H9 (cell line): ENCODE measurements at regions not wholly inside any gene's neighbourhood (a gene's known extent, or its start where the extent isn't known, plus 50 kb on each side); places are given as distances from the start of the nearest gene placed in this dataset.

Source experiments
- DNase-seq: peaks from one replicate; pipeline ENCODE4 v3.0.0-alpha.2; 2017
- H2AFZ ChIP-seq: one replicate; pipeline ENCODE4 v1.6.1; 2013; ENCODE audit warnings: mild to moderate bottlenecking, low read length, control low read depth, moderate library complexity
- H2AK5ac ChIP-seq: 2 replicates; pipeline ENCODE4 v1.6.1; 2013; ENCODE audit warnings: low read length, control low read depth, mixed read lengths; ENCODE audit not compliant: insufficient read length
- H2BK120ac ChIP-seq: one replicate; pipeline ENCODE4 v1.6.1; 2013; ENCODE audit warnings: low read depth, mild to moderate bottlenecking, low read length, control low read depth, inconsistent platforms; ENCODE audit not compliant: poor library complexity, severe bottlenecking
- H2BK12ac ChIP-seq: 2 replicates; pipeline ENCODE4 v1.6.1; 2013; ENCODE audit warnings: low read length, control low read depth, mixed read lengths, low read depth; ENCODE audit not compliant: insufficient read length
- H2BK15ac ChIP-seq: 2 replicates; pipeline ENCODE4 v1.6.1; 2013; ENCODE audit warnings: low read depth, low read length, control low read depth
- H2BK20ac ChIP-seq: one replicate; pipeline ENCODE4 v1.6.1; 2013; ENCODE audit warnings: low read depth, mild to moderate bottlenecking, low read length, control low read depth, inconsistent platforms; ENCODE audit not compliant: poor library complexity, severe bottlenecking
- H2BK5ac ChIP-seq: 2 replicates; pipeline ENCODE4 v1.6.1; 2013; ENCODE audit warnings: low read length, control low read depth, mixed read lengths; ENCODE audit not compliant: insufficient read length
- H3K14ac ChIP-seq: 2 replicates; pipeline ENCODE4 v1.6.1; 2013; ENCODE audit warnings: low read length, control low read depth; ENCODE audit not compliant: insufficient read depth
- H3K18ac ChIP-seq: 2 replicates; pipeline ENCODE4 v1.6.1; 2013; ENCODE audit warnings: low read depth, mild to moderate bottlenecking, mixed read lengths, low read length, control low read depth; ENCODE audit not compliant: insufficient read length
- H3K23ac ChIP-seq: 2 replicates; pipeline ENCODE4 v1.6.1; 2013; ENCODE audit warnings: low read length, control low read depth, mixed read lengths, low read depth; ENCODE audit not compliant: insufficient read length
- H3K23me2 ChIP-seq: 2 replicates; pipeline ENCODE4 v1.6.1; 2013; ENCODE audit warnings: low read depth, mild to moderate bottlenecking, mixed read lengths, low read length, control low read depth; ENCODE audit not compliant: insufficient read length, poor library complexity, severe bottlenecking
- H3K27ac ChIP-seq: 2 replicates; pipeline ENCODE4 v1.5.1; 2013; ENCODE audit warnings: low read length, control low read depth, mixed read lengths, low read depth; ENCODE audit not compliant: insufficient read length
- H3K27me3 ChIP-seq: 2 replicates; pipeline ENCODE4 v1.6.1; 2013; ENCODE audit warnings: low read length, control low read depth, inconsistent platforms; ENCODE audit not compliant: insufficient read depth
- H3K4ac ChIP-seq: 2 replicates; pipeline ENCODE4 v1.6.1; 2013; ENCODE audit warnings: low read depth, mild to moderate bottlenecking, control low read depth, inconsistent platforms, low read length, moderate library complexity
- H3K4me1 ChIP-seq: 2 replicates; pipeline ENCODE4 v1.6.1; 2013; ENCODE audit warnings: low read length, control low read depth, inconsistent platforms; ENCODE audit not compliant: insufficient read depth
- H3K4me2 ChIP-seq: 2 replicates; pipeline ENCODE4 v1.6.1; 2013; ENCODE audit warnings: low read length, control low read depth, mixed read lengths; ENCODE audit not compliant: insufficient read length, insufficient read depth
- H3K56ac ChIP-seq: 2 replicates; pipeline ENCODE4 v1.6.1; 2013; ENCODE audit warnings: low read depth, mild to moderate bottlenecking, mixed read lengths, low read length, control low read depth; ENCODE audit not compliant: insufficient read length
- H3K79me1 ChIP-seq: 2 replicates; pipeline ENCODE4 v1.6.1; 2013; ENCODE audit warnings: low read depth, mild to moderate bottlenecking, moderate library complexity, low read length, control low read depth, inconsistent platforms; ENCODE audit not compliant: insufficient read depth, poor library complexity, severe bottlenecking
- H3K79me2 ChIP-seq: 2 replicates; pipeline ENCODE4 v1.6.1; 2013; ENCODE audit warnings: low read length, control low read depth, inconsistent platforms; ENCODE audit not compliant: insufficient read depth
- H3K9ac ChIP-seq: 2 replicates; pipeline ENCODE4 v1.6.1; 2013; ENCODE audit warnings: low read length, control low read depth, mixed read lengths; ENCODE audit not compliant: insufficient read length; ENCODE audit errors: extremely low read depth
- H3K9me3 ChIP-seq: one replicate; pipeline ENCODE4 v1.6.1; 2013; ENCODE audit warnings: low read depth, low read length, inconsistent platforms; ENCODE audit not compliant: control insufficient read depth
- H3T11ph ChIP-seq: one replicate; pipeline ENCODE4 v1.6.1; 2013; ENCODE audit warnings: mild to moderate bottlenecking, low read length, control low read depth, inconsistent platforms
- H4K20me1 ChIP-seq: one replicate; pipeline ENCODE4 v1.6.1; 2013; ENCODE audit not compliant: control insufficient read depth, insufficient read length, insufficient read depth
- H4K5ac ChIP-seq: 2 replicates; pipeline ENCODE4 v1.6.1; 2013; ENCODE audit warnings: low read depth, mild to moderate bottlenecking, mixed read lengths, low read length, control low read depth; ENCODE audit not compliant: insufficient read length
- H4K8ac ChIP-seq: replicated peaks from 2 replicates; pipeline ENCODE4 v1.6.1; 2013; ENCODE audit warnings: low read length, control low read depth, mixed read lengths, low read depth; ENCODE audit not compliant: insufficient read length
- H4K91ac ChIP-seq: 2 replicates; pipeline ENCODE4 v1.6.1; 2013; ENCODE audit warnings: low read depth, mild to moderate bottlenecking, moderate library complexity, mixed read lengths, low read length, control low read depth; ENCODE audit not compliant: insufficient read length
- H3K27ac Mint-ChIP-seq, 3 experiments: 2 replicates in 2 of 3; 3 replicates in 1 of 3; pipeline ENCODE4 v1.8.0; 2020 to 2021; ENCODE audit warnings: mixed read lengths in 3 of 3, mild to moderate bottlenecking in 1 of 3, moderate library complexity in 1 of 3
- H3K27me3 Mint-ChIP-seq: 2 replicates; pipeline ENCODE4 v1.8.0; 2021; ENCODE audit warnings: low read depth, mild to moderate bottlenecking, moderate library complexity, mixed read lengths
- H3K36me3 Mint-ChIP-seq, 3 experiments: 2 replicates in 2 of 3; 3 replicates in 1 of 3; pipeline ENCODE4 v1.8.0; 2020 to 2021; ENCODE audit warnings: low read depth in 3 of 3, mixed read lengths in 3 of 3; ENCODE audit not compliant: insufficient read depth in 1 of 3
- H3K4me1 Mint-ChIP-seq, 2 experiments: 2 replicates each; pipeline ENCODE4 v1.8.0; 2020; ENCODE audit warnings: mixed read lengths in 2 of 2
- H3K4me3 Mint-ChIP-seq, 2 experiments: 2 replicates in 1 of 2; 3 replicates in 1 of 2; pipeline ENCODE4 v1.8.0; 2020 to 2021; ENCODE audit warnings: mild to moderate bottlenecking in 2 of 2, mixed read lengths in 2 of 2, moderate library complexity in 1 of 2
- H3K9me3 Mint-ChIP-seq, 2 experiments: 2 replicates in 1 of 2; 3 replicates in 1 of 2; pipeline ENCODE4 v1.8.0; 2020; ENCODE audit warnings: mild to moderate bottlenecking in 2 of 2, mixed read lengths in 2 of 2, moderate library complexity in 1 of 2
- CTCF ChIP-seq: fragments of 200-600 bp; sonication (generic); conservative IDR thresholded peaks from 3 replicates; pipeline ENCODE4 v1.8.0; 2021; ENCODE audit warnings: antibody characterized with exemption, mild to moderate bottlenecking
- WGBS: extraction: QIAGEN DNeasy Blood & Tissue Kit; methylation state at CpG from one replicate; pipeline ENCODE4 v1.1.7; 2013; ENCODE audit warnings: missing lambda C conversion rate, low lambda C conversion rate, mixed read lengths; ENCODE audit not compliant: insufficient read length; ENCODE audit errors: extremely low coverage; 5-methylcytosine and 5-hydroxymethylcytosine counted together

- Histone ChIP-seq H3K9me3 (no peaks in the 10 kb centered on the region), H4K20me1 (no peaks in the 10 kb centered on the region), H4K8ac (no peak overlapping the region), H4K5ac (no peak overlapping the region), H3K23ac (no peak overlapping the region), H2AFZ (no peak overlapping the region), H3K18ac (no peak overlapping the region), H2BK20ac (no peak overlapping the region), H3T11ph (no peak overlapping the region), H2AK5ac (no peak overlapping the region), H3K14ac (no peak overlapping the region), H3K27ac (no peak overlapping the region), H2BK12ac (no peak overlapping the region), H2BK5ac (no peak overlapping the region), H3K4ac (no peak overlapping the region), H3K23me2 (no peaks in the 10 kb centered on the region), H3K4me2 (no peak overlapping the region), H3K56ac (no peak overlapping the region), H3K27me3 (no peaks in the 10 kb centered on the region), H2BK120ac (no peak overlapping the region), H3K4me1 (peaks cover 3% of the 10 kb centered on the region; the same call in 1 of the 2 replicates), H2BK15ac (no peak overlapping the region), H4K91ac (no peak overlapping the region), H3K79me1 (no peaks in the 10 kb centered on the region), H3K9ac (no peak overlapping the region), H3K79me2 (no peaks in the 10 kb centered on the region)
- Mint-ChIP-seq H3K27me3 (no peaks in the 10 kb centered on the region; the same call in 1 of the 2 replicates), H3K36me3 (no peaks in the 10 kb centered on the region; a peak in 1 of 7 replicates), H3K27ac (no peak overlapping the region), H3K4me3 (no peak overlapping the region), H3K4me1 (peaks cover 18 to 30% of the 10 kb centered on the region in 2 experiments), H3K9me3 (no peaks in the 10 kb centered on the region)
- DNase-seq, result no peak
- no peak for TF ChIP-seq CTCF
- no CpG with 5 or more reads among the region's 9 CpGs for WGBS
These were observed 117.1 kb upstream of the WWC1 start for GRCh38 chr5:168174376-168174775.
